ENCODE measurements at regions not wholly inside any gene's neighbourhood (a gene's known extent, or its start where the extent isn't known, plus 50 kb on each side); places are given as distances from the start of the nearest gene placed in this dataset.

GRCh38 chr13:111436446-111436845, 116.0 kb downstream of the TEX29 start:
- TF ChIP-seq CTCF (IDR thresholded peaks at IDR 0.05) (no peak), POLR2A (IDR thresholded peaks at IDR 0.05) (no peak), EP300 (IDR thresholded peaks at IDR 0.05) (no peak), POLR2AphosphoS5 (IDR thresholded peaks at IDR 0.05) (no peak)

Measured in sigmoid colon (tissue), 4 donors.